Right lobe of liver (tissue), 6 donors: ENCODE measurements at regions not wholly inside any gene's neighbourhood (a gene's known extent, or its start where the extent isn't known, plus 50 kb on each side); places are given as distances from the start of the nearest gene placed in this dataset.
A peak's percentile ranks its signal among the peaks of the same experiment; 100 is the strongest.

Source experiments
- ATAC-seq, 4 donors: fragments of 200-7000 bp; cut with Tn5 transposase; one replicate each; pipeline ENCODE4 v1.9.1; 2020; ENCODE audit warnings: mild to moderate bottlenecking in 4 of 4, moderate library complexity in 4 of 4
- DNase-seq, 3 donors: peaks; one replicate each; pipeline ENCODE4 v3.0.0-alpha.2; 2020
- H3K27ac ChIP-seq, 3 donors: fragments of 200-600 bp; one replicate each; pipeline ENCODE4 v1.8.0; 2022
- H3K27me3 ChIP-seq, 2 donors: fragments of 200-600 bp; one replicate each; pipeline ENCODE4 v1.8.0; 2022
- H3K36me3 ChIP-seq, 4 donors: fragments of 200-600 bp; sonication (generic) in 1 of 4; one replicate each; pipeline versions ENCODE4 v1.5.1 to v1.8.0; 2017 to 2022; ENCODE audit warnings: control low read depth in 1 of 4
- H3K4me1 ChIP-seq, 4 donors: fragments of 200-600 bp; sonication (generic) in 1 of 4; one replicate each; pipeline versions ENCODE4 v1.5.1 to v1.8.0; 2017 to 2022; ENCODE audit warnings: control low read depth in 1 of 4
- H3K4me3 ChIP-seq, 3 donors: fragments of 200-600 bp; one replicate each; pipeline ENCODE4 v1.8.0; 2022
- H3K9me3 ChIP-seq, 4 donors: fragments of 200-600 bp; sonication (generic) in 1 of 4; one replicate each; pipeline versions ENCODE4 v1.5.1 to v1.8.0; 2017 to 2022; ENCODE audit warnings: control low read depth in 1 of 4
- CTCF ChIP-seq, 4 donors: fragments of 200-600 bp in 3 of 4; fragments of 450-650 bp in 1 of 4; IDR thresholded peaks; one replicate each; pipeline versions ENCODE4 v1.5.1 to v1.8.0; 2016 to 2022; ENCODE audit warnings: antibody characterized with exemption in 4 of 4, mild to moderate bottlenecking in 2 of 4
- POLR2A ChIP-seq: fragments of 450-650 bp; IDR thresholded peaks from one replicate; pipeline ENCODE4 v1.6.1; 2017; ENCODE audit warnings: antibody characterized with exemption, mild to moderate bottlenecking
- WGBS: methylation state at CpG from one replicate; pipeline ENCODE4 v1.1.6; 2018; ENCODE audit warnings: low coverage, low lambda C conversion rate; ENCODE audit not compliant: insufficient coverage; ENCODE audit errors: missing lambda C conversion rate; 5-methylcytosine and 5-hydroxymethylcytosine counted together
- intact Hi-C, 2 donors: fragments of 100-400 bp; cut with DNase I; formaldehyde crosslinking; loops; one replicate each; pipeline versions ENCODE4 v1.11.2 to v1.14.1; 2022
- donor health status: DM: no; HTN: yes; CAD: no.
- donor health status: DM: no; HTN: no; CAD: no.
- donor health status: DM: no; HTN: no; CAD: no.
- donor health status: DM: no; HTN: yes; CAD: no.
- donor health status: DM: no; HTN: yes; CAD: no.

GRCh38 chr2:18180031-18180610 lies 301.7 kb downstream of the KCNS3 start:
- Histone ChIP-seq H3K27ac (no peak overlapping the region), H3K4me3 (no peak overlapping the region), H3K27me3 (no peaks in the 10 kb centered on the region), H3K36me3 (no peaks in the 10 kb centered on the region), H3K9me3 (no peaks in the 10 kb centered on the region), H3K4me1 (no peaks in the 10 kb centered on the region)
- TF ChIP-seq CTCF (IDR thresholded peaks at IDR 0.05) (no peak), POLR2A (no peak)
- intact Hi-C loops = no loop called here
- DNase-seq = no peak
- 85% methylated on average over 3 of the region's 3 CpGs for WGBS
- ATAC-seq = no peak

GRCh38 chr2:18178736-18179349 lies 300.4 kb downstream of the KCNS3 start:
- peak; percentile 80 to 86 (median 82) for ATAC-seq

GRCh38 chr2:18176679-18177215 lies 298.3 kb downstream of the KCNS3 start:
- H3K4me3 ChIP-seq = no peak overlapping the region
- no peaks in the 10 kb centered on the region for H3K36me3 ChIP-seq
- ATAC-seq = no peak
- no peaks in the 10 kb centered on the region for H3K27me3 ChIP-seq
- no peaks in the 10 kb centered on the region for H3K9me3 ChIP-seq
- H3K4me1 ChIP-seq = no peaks in the 10 kb centered on the region
- TF ChIP-seq CTCF (IDR thresholded peaks at IDR 0.05) = no peak
- no peak for TF ChIP-seq POLR2A
- DNase-seq = no peak
- intact Hi-C loops = no loop called here
- H3K27ac ChIP-seq = no peak overlapping the region
- 58% methylated on average over 2 of the region's 2 CpGs for WGBS

More at GRCh38 chr2:18178736-18179349, 300.4 kb downstream of the KCNS3 start:
- Histone ChIP-seq H3K36me3 (no peaks in the 10 kb centered on the region), H3K27ac (no peak overlapping the region), H3K27me3 (no peaks in the 10 kb centered on the region), H3K9me3 (no peaks in the 10 kb centered on the region), H3K4me1 (no peaks in the 10 kb centered on the region), H3K4me3 (no peak overlapping the region)
- intact Hi-C loops = no loop called here
- TF ChIP-seq CTCF (IDR thresholded peaks at IDR 0.05) (peak; percentile 66 to 87 (median 87)), POLR2A (no peak)
- DNase-seq = no peak
- 4% methylated on average over 1 of the region's 1 CpG for WGBS

DNA sequence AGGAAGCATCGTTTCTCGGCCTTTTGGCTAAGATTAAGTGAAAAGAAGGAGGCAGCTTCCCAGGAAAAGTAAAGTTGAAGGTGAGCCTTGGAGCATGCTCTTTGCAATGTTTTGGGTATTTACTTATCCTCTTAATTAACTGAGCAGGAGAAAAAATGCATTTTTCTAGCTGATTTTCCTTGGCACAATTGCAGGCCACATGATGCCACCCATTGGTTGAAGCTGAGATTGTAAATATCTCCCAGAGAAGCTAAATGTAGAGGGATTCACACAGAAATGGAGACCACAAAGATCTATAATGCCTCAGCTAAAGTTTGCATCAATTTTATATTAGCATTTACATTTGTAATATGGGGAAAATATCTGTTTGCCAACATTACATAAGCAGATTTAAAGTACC lies 294.1 kb downstream of the KCNS3 start:
- ATAC-seq = no peak
- no peak overlapping the region for H3K4me3 ChIP-seq
- H3K27me3 ChIP-seq = no peaks in the 10 kb centered on the region
- intact Hi-C loops = no loop called here
- no peaks in the 10 kb centered on the region for H3K36me3 ChIP-seq
- H3K4me1 ChIP-seq = no peaks in the 10 kb centered on the region
- WGBS = 94% methylated on average over 2 of the region's 2 CpGs
- DNase-seq = no peak
- H3K9me3 ChIP-seq = no peaks in the 10 kb centered on the region
- H3K27ac ChIP-seq = no peak overlapping the region
- TF ChIP-seq POLR2A (no peak), CTCF (IDR thresholded peaks at IDR 0.05) (no peak)
